ENCODE measurements at regions not wholly inside any gene's neighbourhood (a gene's known extent, or its start where the extent isn't known, plus 50 kb on each side); places are given as distances from the start of the nearest gene placed in this dataset.

DNA sequence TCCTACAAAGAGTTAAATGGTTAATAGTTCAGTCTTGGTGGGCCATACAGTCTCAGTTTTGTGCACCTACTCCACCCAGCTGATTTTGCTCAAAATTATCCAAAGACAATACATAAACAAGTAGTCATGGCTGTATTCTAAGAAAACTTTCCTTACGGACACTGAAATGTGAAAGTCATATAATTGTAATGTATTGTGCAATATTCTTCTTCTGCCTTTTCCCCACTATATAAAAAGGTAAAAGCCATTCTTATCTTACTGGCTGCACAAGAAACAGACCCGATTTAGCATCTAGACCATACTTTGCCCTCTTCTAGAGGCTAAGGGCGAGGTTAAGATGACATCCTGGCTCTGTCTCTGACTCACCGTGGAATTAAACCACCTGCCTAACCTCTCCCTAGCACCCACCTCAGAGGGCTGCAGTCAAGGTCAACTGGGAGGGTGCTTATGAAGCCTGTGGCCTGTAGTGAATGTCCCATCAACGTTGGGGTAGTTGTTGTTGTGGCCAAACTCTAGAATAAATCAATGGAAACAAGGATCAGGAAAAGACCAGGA, 63.8 kb upstream of the DOCK1 start:
- peaks cover 4% of the 10 kb centered on the region for H3K36me3 Mint-ChIP-seq (ENCODE audit: low read depth, unreplicated experiment)
- H3K79me2 ChIP-seq (ENCODE audit: insufficient read depth, low read length), result no peaks in the 10 kb centered on the region
- no peaks in the 10 kb centered on the region for H3K36me3 ChIP-seq (ENCODE audit: insufficient read depth, low read length)
- H3K4me3 Mint-ChIP-seq (ENCODE audit: unreplicated experiment), result no peak overlapping the region
- TF ChIP-seq, protein P1, sequence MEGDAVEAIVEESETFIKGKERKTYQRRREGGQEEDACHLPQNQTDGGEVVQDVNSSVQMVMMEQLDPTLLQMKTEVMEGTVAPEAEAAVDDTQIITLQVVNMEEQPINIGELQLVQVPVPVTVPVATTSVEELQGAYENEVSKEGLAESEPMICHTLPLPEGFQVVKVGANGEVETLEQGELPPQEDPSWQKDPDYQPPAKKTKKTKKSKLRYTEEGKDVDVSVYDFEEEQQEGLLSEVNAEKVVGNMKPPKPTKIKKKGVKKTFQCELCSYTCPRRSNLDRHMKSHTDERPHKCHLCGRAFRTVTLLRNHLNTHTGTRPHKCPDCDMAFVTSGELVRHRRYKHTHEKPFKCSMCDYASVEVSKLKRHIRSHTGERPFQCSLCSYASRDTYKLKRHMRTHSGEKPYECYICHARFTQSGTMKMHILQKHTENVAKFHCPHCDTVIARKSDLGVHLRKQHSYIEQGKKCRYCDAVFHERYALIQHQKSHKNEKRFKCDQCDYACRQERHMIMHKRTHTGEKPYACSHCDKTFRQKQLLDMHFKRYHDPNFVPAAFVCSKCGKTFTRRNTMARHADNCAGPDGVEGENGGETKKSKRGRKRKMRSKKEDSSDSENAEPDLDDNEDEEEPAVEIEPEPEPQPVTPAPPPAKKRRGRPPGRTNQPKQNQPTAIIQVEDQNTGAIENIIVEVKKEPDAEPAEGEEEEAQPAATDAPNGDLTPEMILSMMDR (IDR thresholded peaks at IDR 0.05; ENCODE audit: insufficient read depth, low read depth, low read length), result no peak
- TF ChIP-seq EZH2 (IDR thresholded peaks at IDR 0.05; ENCODE audit: insufficient read depth, low read length), result no peak
- H3K9me3 ChIP-seq (ENCODE audit: insufficient read depth, low read depth, low read length), result no peaks in the 10 kb centered on the region
- no peak overlapping the region for H3K27ac ChIP-seq (ENCODE audit: low read depth, low read length)
- H3K27me3 Mint-ChIP-seq (ENCODE audit: low read depth, unreplicated experiment), result peaks cover 34% of the 10 kb centered on the region
- DNase-seq (ENCODE audit: low read depth) (no peak), FAIRE-seq (no peak)
- no peaks in the 10 kb centered on the region for H4K20me1 ChIP-seq (ENCODE audit: insufficient read depth, low read length)
- H3K4me1 ChIP-seq (ENCODE audit: insufficient read depth, low read length), result no peaks in the 10 kb centered on the region
- H3K27ac Mint-ChIP-seq (ENCODE audit: unreplicated experiment), result no peak overlapping the region
- no peak overlapping the region for H3K4me3 ChIP-seq (ENCODE audit: insufficient read depth, low read depth, low read length)
- H3K27me3 ChIP-seq (ENCODE audit: insufficient read depth, low read length), result peaks cover under 1% of the 10 kb centered on the region
- H3K9me3 Mint-ChIP-seq (ENCODE audit: unreplicated experiment), result no peaks in the 10 kb centered on the region
- H2AFZ ChIP-seq (ENCODE audit: low read depth, low read length), result no peak overlapping the region
- no peaks in the 10 kb centered on the region for H3K4me1 Mint-ChIP-seq (ENCODE audit: low read depth, unreplicated experiment)
- H3K4me2 ChIP-seq (ENCODE audit: low read length), result no peak overlapping the region
- H3K9ac ChIP-seq (ENCODE audit: low read length), result no peak overlapping the region

DNA sequence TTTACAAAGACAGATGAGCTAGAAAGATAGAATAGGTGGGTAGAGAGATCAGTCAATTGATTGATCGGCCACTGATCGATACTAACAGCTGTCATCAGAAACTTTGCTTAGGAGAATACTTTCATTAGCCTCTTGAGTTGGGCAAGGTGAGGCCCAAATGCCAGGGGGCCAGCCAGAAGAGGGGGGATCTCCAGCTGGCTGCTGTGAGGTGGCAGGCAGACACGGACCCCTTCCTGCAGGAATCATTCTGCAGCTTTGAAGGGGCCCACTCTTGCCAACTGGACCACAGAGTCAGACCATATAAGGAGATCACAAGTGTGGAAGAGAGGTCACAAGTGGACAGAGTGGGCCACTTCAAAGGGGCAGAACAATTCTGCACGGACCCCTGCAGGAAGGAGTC, 62.9 kb upstream of the DOCK1 start:
- FAIRE-seq (no peak), DNase-seq (ENCODE audit: low read depth) (no peak)
- H3K27me3 ChIP-seq (ENCODE audit: insufficient read depth, low read length), result no peaks in the 10 kb centered on the region
- TF ChIP-seq, protein P1 (IDR thresholded peaks at IDR 0.05; ENCODE audit: insufficient read depth, low read depth, low read length), result no peak
- TF ChIP-seq EZH2 (IDR thresholded peaks at IDR 0.05; ENCODE audit: insufficient read depth, low read length), result no peak
- no peaks in the 10 kb centered on the region for H3K79me2 ChIP-seq (ENCODE audit: insufficient read depth, low read length)
- H3K36me3 Mint-ChIP-seq (ENCODE audit: low read depth, unreplicated experiment), result no peaks in the 10 kb centered on the region
- no peaks in the 10 kb centered on the region for H4K20me1 ChIP-seq (ENCODE audit: insufficient read depth, low read length)
- no peak overlapping the region for H3K9ac ChIP-seq (ENCODE audit: low read length)
- no peak overlapping the region for H3K27ac ChIP-seq (ENCODE audit: low read depth, low read length)
- H3K4me1 Mint-ChIP-seq (ENCODE audit: low read depth, unreplicated experiment), result no peaks in the 10 kb centered on the region
- H3K9me3 ChIP-seq (ENCODE audit: insufficient read depth, low read depth, low read length), result no peaks in the 10 kb centered on the region
- H3K4me3 Mint-ChIP-seq (ENCODE audit: unreplicated experiment), result no peak overlapping the region
- H3K36me3 ChIP-seq (ENCODE audit: insufficient read depth, low read length), result no peaks in the 10 kb centered on the region
- no peaks in the 10 kb centered on the region for H3K9me3 Mint-ChIP-seq (ENCODE audit: unreplicated experiment)
- no peaks in the 10 kb centered on the region for H3K4me1 ChIP-seq (ENCODE audit: insufficient read depth, low read length)
- H3K4me3 ChIP-seq (ENCODE audit: insufficient read depth, low read depth, low read length), result no peak overlapping the region
- H2AFZ ChIP-seq (ENCODE audit: low read depth, low read length), result no peak overlapping the region
- peaks cover 30% of the 10 kb centered on the region for H3K27me3 Mint-ChIP-seq (ENCODE audit: low read depth, unreplicated experiment)
- H3K4me2 ChIP-seq (ENCODE audit: low read length), result no peak overlapping the region
- H3K27ac Mint-ChIP-seq (ENCODE audit: unreplicated experiment), result no peak overlapping the region

DNA sequence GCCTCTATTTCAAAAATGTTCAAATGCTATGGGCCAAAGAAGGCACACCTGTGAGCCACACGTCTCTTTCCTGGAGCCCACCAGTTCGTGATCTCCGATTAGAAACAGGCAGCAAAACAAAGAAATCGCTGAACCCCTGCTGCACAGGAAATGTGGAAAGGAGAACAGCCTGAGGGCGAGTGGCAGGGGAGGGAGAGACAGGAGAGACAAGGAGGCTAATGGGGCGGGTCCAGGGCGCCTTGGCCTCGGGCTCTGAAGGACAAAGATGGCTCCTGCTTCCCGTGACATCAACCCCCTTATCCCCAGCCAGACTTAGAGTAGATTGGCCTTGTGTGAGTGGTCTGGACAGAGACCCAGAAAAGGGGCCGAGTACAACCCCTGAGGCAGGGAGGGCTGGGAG, 62.4 kb upstream of the DOCK1 start:
- Histone ChIP-seq H3K27me3 (ENCODE audit: insufficient read depth, low read length) (no peaks in the 10 kb centered on the region), H3K9ac (ENCODE audit: low read length) (no peak overlapping the region), H3K36me3 (ENCODE audit: insufficient read depth, low read length) (no peaks in the 10 kb centered on the region), H3K79me2 (ENCODE audit: insufficient read depth, low read length) (no peaks in the 10 kb centered on the region), H3K4me2 (ENCODE audit: low read length) (no peak overlapping the region), H3K4me1 (ENCODE audit: insufficient read depth, low read length) (no peaks in the 10 kb centered on the region), H2AFZ (ENCODE audit: low read depth, low read length) (no peak overlapping the region), H4K20me1 (ENCODE audit: insufficient read depth, low read length) (no peaks in the 10 kb centered on the region), H3K4me3 (ENCODE audit: insufficient read depth, low read depth, low read length) (no peak overlapping the region), H3K9me3 (ENCODE audit: insufficient read depth, low read depth, low read length) (no peaks in the 10 kb centered on the region), H3K27ac (ENCODE audit: low read depth, low read length) (no peak overlapping the region)
- Mint-ChIP-seq H3K36me3 (ENCODE audit: low read depth, unreplicated experiment) (no peaks in the 10 kb centered on the region), H3K27ac (ENCODE audit: unreplicated experiment) (no peak overlapping the region), H3K27me3 (ENCODE audit: low read depth, unreplicated experiment) (peaks cover 30% of the 10 kb centered on the region), H3K9me3 (ENCODE audit: unreplicated experiment) (no peaks in the 10 kb centered on the region), H3K4me3 (ENCODE audit: unreplicated experiment) (no peak overlapping the region), H3K4me1 (ENCODE audit: low read depth, unreplicated experiment) (no peaks in the 10 kb centered on the region)
- no peak for DNase-seq (ENCODE audit: low read depth)
- TF ChIP-seq EZH2 (IDR thresholded peaks at IDR 0.05; ENCODE audit: insufficient read depth, low read length), result no peak
- TF ChIP-seq, protein P1 (IDR thresholded peaks at IDR 0.05; ENCODE audit: insufficient read depth, low read depth, low read length), result no peak
- FAIRE-seq, result no peak
